OCI-M1 (cell line): ENCODE measurements at regions not wholly inside any gene's neighbourhood (a gene's known extent, or its start where the extent isn't known, plus 50 kb on each side); places are given as distances from the start of the nearest gene placed in this dataset.

ENCODE experiments used
- DNase-seq: peaks from one replicate; lab custom pipeline; 2025; lab: John Stamatoyannopoulos, UW

- DNase-seq, result no peak
Observed at GRCh38 chr3:182717216-182717615, 76.1 kb upstream of the ATP11B start.

- DNase-seq, result no peak
Observed at GRCh38 chr3:182722907-182723306, 70.4 kb upstream of the ATP11B start.

- DNase-seq, result no peak
Observed at GRCh38 chr3:182723596-182723995, 69.7 kb upstream of the ATP11B start.

GRCh38 chr3:182725372-182726251 lies 67.7 kb upstream of the ATP11B start:
- DNase-seq, result no peak

GRCh38 chr3:182726258-182727142 lies 66.8 kb upstream of the ATP11B start:
- peak; percentile 73 for DNase-seq

GRCh38 chr3:182728238-182728637 lies 65.1 kb upstream of the ATP11B start:
- peak; percentile 17 for DNase-seq

GRCh38 chr3:182729903-182730674 lies 63.2 kb upstream of the ATP11B start:
- no peak for DNase-seq

- no peak for DNase-seq
Observed at GRCh38 chr3:182730675-182731042, 62.6 kb upstream of the ATP11B start.

GRCh38 chr3:182731764-182732163 lies 61.5 kb upstream of the ATP11B start:
- no peak for DNase-seq

- no peak for DNase-seq
Observed at GRCh38 chr3:182732232-182733015, 60.9 kb upstream of the ATP11B start.

GRCh38 chr3:182735672-182736071 lies 57.6 kb upstream of the ATP11B start:
- DNase-seq, result no peak

GRCh38 chr3:182737825-182738224 lies 55.5 kb upstream of the ATP11B start:
- no peak for DNase-seq

GRCh38 chr3:182738583-182739411 lies 54.5 kb upstream of the ATP11B start:
- no peak for DNase-seq

GRCh38 chr3:182739619-182740018 lies 53.7 kb upstream of the ATP11B start:
- no peak for DNase-seq

- DNase-seq, result no peak
Observed at GRCh38 chr3:182740710-182741109, 52.6 kb upstream of the ATP11B start.

GRCh38 chr3:182741214-182741613 lies 52.1 kb upstream of the ATP11B start:
- no peak for DNase-seq
